Neutrophil (primary cell): ENCODE measurements at regions not wholly inside any gene's neighbourhood (a gene's known extent, or its start where the extent isn't known, plus 50 kb on each side); places are given as distances from the start of the nearest gene placed in this dataset.

Experiments
- H3K27ac ChIP-seq: fragments of 200-600 bp; sonication (generic); 2 replicates; pipeline ENCODE4 v1.5.1; 2016; ENCODE audit warnings: mild to moderate bottlenecking, moderate library complexity
- H3K27me3 ChIP-seq: fragments of 200-600 bp; sonication (generic); 2 replicates; pipeline ENCODE4 v1.6.0; 2016; ENCODE audit warnings: mild to moderate bottlenecking
- H3K36me3 ChIP-seq: fragments of 200-600 bp; sonication (generic); 2 replicates; pipeline ENCODE4 v1.5.1; 2017
- H3K4me1 ChIP-seq, 2 experiments: fragments of 200-600 bp in 1 of 2; sonication (generic) in 1 of 2; 1 replicate in 1 of 2; 2 replicates in 1 of 2; pipeline versions ENCODE4 v1.5.1 to v1.6.1; 2013 to 2016; ENCODE audit warnings: low read depth in 1 of 2, low read length in 1 of 2, mild to moderate bottlenecking in 1 of 2, moderate library complexity in 1 of 2; ENCODE audit not compliant: control insufficient read depth in 1 of 2, insufficient read depth in 1 of 2
- H3K4me3 ChIP-seq, 2 experiments: fragments of 200-600 bp in 1 of 2; sonication (generic) in 1 of 2; 1 replicate in 1 of 2; 2 replicates in 1 of 2; pipeline ENCODE4 v1.5.1; 2013 to 2016; ENCODE audit warnings: low read depth in 1 of 2, low read length in 1 of 2, mild to moderate bottlenecking in 1 of 2, moderate library complexity in 1 of 2
- H3K9me3 ChIP-seq: fragments of 200-600 bp; sonication (generic); 2 replicates; pipeline ENCODE4 v1.5.1; 2016
- CTCF ChIP-seq: fragments of 200-600 bp; sonication (generic); IDR thresholded peaks from 2 replicates; pipeline ENCODE4 v1.5.1; 2016; ENCODE audit warnings: antibody characterized with exemption

GRCh38 chr21:35370671-35371070 lies 321.6 kb upstream of the RUNX1 start:
- no peak overlapping the region for H3K27ac ChIP-seq
- TF ChIP-seq CTCF: no peak
- H3K36me3 ChIP-seq: no peaks in the 10 kb centered on the region

GRCh38 chr21:35370071-35370470 lies 321.0 kb upstream of the RUNX1 start:
- Histone ChIP-seq H3K27ac (no peak overlapping the region), H3K4me3 (no peak overlapping the region), H3K36me3 (no peaks in the 10 kb centered on the region), H3K27me3 (no peaks in the 10 kb centered on the region), H3K4me1 (no peaks in the 10 kb centered on the region), H3K9me3 (no peaks in the 10 kb centered on the region)
- no peak for TF ChIP-seq CTCF

More at GRCh38 chr21:35370671-35371070, 321.6 kb upstream of the RUNX1 start:
- Histone ChIP-seq H3K4me3 (no peak overlapping the region), H3K9me3 (no peaks in the 10 kb centered on the region), H3K4me1 (no peaks in the 10 kb centered on the region), H3K27me3 (no peaks in the 10 kb centered on the region)

- TF ChIP-seq CTCF: no peak
- H3K27ac ChIP-seq: no peak overlapping the region
- H3K27me3 ChIP-seq: no peaks in the 10 kb centered on the region
- H3K9me3 ChIP-seq: no peaks in the 10 kb centered on the region
- H3K4me1 ChIP-seq: no peaks in the 10 kb centered on the region
- no peak overlapping the region for H3K4me3 ChIP-seq
- no peaks in the 10 kb centered on the region for H3K36me3 ChIP-seq
These were observed 319.2 kb upstream of the RUNX1 start for GRCh38 chr21:35368326-35368725.

GRCh38 chr21:35367553-35367952 lies 318.5 kb upstream of the RUNX1 start:
- Histone ChIP-seq H3K4me1 (no peaks in the 10 kb centered on the region), H3K27ac (no peak overlapping the region), H3K4me3 (no peak overlapping the region), H3K36me3 (no peaks in the 10 kb centered on the region), H3K27me3 (no peaks in the 10 kb centered on the region), H3K9me3 (no peaks in the 10 kb centered on the region)
- TF ChIP-seq CTCF: no peak

GRCh38 chr21:35366394-35367080 lies 317.4 kb upstream of the RUNX1 start:
- no peak overlapping the region for H3K4me3 ChIP-seq
- TF ChIP-seq CTCF: no peak
- no peaks in the 10 kb centered on the region for H3K4me1 ChIP-seq
- no peaks in the 10 kb centered on the region for H3K27me3 ChIP-seq
- no peaks in the 10 kb centered on the region for H3K36me3 ChIP-seq
- no peaks in the 10 kb centered on the region for H3K9me3 ChIP-seq
- no peak overlapping the region for H3K27ac ChIP-seq
